ENCODE measurements at regions not wholly inside any gene's neighbourhood (a gene's known extent, or its start where the extent isn't known, plus 50 kb on each side); places are given as distances from the start of the nearest gene placed in this dataset.
"Not testable (repeated sequence)": the region's sequence is repeated elsewhere in the genome, so short reads cannot be mapped to it uniquely, and the experiment has no call there.

GRCh38 chr9:61976318-61976717 lies 786.5 kb downstream of the SPATA31A7 start:
- TF ChIP-seq POLR2A (IDR thresholded peaks at IDR 0.05): not testable (repeated sequence)
- TF ChIP-seq, protein P1, sequence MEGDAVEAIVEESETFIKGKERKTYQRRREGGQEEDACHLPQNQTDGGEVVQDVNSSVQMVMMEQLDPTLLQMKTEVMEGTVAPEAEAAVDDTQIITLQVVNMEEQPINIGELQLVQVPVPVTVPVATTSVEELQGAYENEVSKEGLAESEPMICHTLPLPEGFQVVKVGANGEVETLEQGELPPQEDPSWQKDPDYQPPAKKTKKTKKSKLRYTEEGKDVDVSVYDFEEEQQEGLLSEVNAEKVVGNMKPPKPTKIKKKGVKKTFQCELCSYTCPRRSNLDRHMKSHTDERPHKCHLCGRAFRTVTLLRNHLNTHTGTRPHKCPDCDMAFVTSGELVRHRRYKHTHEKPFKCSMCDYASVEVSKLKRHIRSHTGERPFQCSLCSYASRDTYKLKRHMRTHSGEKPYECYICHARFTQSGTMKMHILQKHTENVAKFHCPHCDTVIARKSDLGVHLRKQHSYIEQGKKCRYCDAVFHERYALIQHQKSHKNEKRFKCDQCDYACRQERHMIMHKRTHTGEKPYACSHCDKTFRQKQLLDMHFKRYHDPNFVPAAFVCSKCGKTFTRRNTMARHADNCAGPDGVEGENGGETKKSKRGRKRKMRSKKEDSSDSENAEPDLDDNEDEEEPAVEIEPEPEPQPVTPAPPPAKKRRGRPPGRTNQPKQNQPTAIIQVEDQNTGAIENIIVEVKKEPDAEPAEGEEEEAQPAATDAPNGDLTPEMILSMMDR (IDR thresholded peaks at IDR 0.05): not testable (repeated sequence)
